IMR-90 (cell line): ENCODE measurements at regions not wholly inside any gene's neighbourhood (a gene's known extent, or its start where the extent isn't known, plus 50 kb on each side); places are given as distances from the start of the nearest gene placed in this dataset.

Experiments
- CEBPB ChIP-seq: IDR thresholded peaks from 2 replicates; pipeline ENCODE4 v1.6.1; 2012; ENCODE audit warnings: low read depth, low read length, improper control_type of control experiment
- CTCF ChIP-seq: conservative IDR thresholded peaks from 2 replicates; pipeline ENCODE4 v1.5.1; 2012; ENCODE audit warnings: mild to moderate bottlenecking, low read depth, low read length, improper control_type of control experiment
- FOS ChIP-seq: fragments of 150-350 bp; IDR thresholded peaks from 2 replicates; pipeline ENCODE4 v1.6.1; 2016; ENCODE audit warnings: low read depth, low read length
- MXI1 ChIP-seq: IDR thresholded peaks from 2 replicates; pipeline ENCODE4 v1.6.1; 2012; ENCODE audit warnings: low read depth, mild to moderate bottlenecking, low read length, moderate library complexity, borderline replicate concordance
- POLR2A ChIP-seq: IDR thresholded peaks from 2 replicates; pipeline ENCODE4 v1.6.1; 2012; ENCODE audit warnings: mild to moderate bottlenecking, low read depth, low read length
- RFX5 ChIP-seq: IDR thresholded peaks from 2 replicates; pipeline ENCODE4 v1.8.0; 2012; ENCODE audit warnings: low read depth, mild to moderate bottlenecking, low read length, moderate library complexity
- SMC3 ChIP-seq: fragments of 150-350 bp; IDR thresholded peaks from 2 replicates; pipeline ENCODE4 v1.6.1; 2016; ENCODE audit warnings: low read depth, mild to moderate bottlenecking, antibody characterized with exemption, low read length, moderate library complexity
- USF2 ChIP-seq: fragments of 150-350 bp; IDR thresholded peaks from 2 replicates; pipeline ENCODE4 v1.6.1; 2017; ENCODE audit warnings: mild to moderate bottlenecking, antibody characterized with exemption, low read length, low read depth

- TF ChIP-seq RFX5 = no peak
- TF ChIP-seq MXI1 = no peak
- no peak for TF ChIP-seq POLR2A
- no peak for TF ChIP-seq CTCF
- no peak for TF ChIP-seq CEBPB
- TF ChIP-seq USF2 = no peak
- TF ChIP-seq SMC3 = no peak
- TF ChIP-seq FOS = no peak
These were observed 403.4 kb upstream of the B3GAT1 start for GRCh38 chr11:134815404-134815803.
